ENCODE measurements at regions not wholly inside any gene's neighbourhood (a gene's known extent, or its start where the extent isn't known, plus 50 kb on each side); places are given as distances from the start of the nearest gene placed in this dataset.

GRCh38 chr16:63672493-63672892 lies 1449.4 kb downstream of the CDH11 start:
- no peak for TF ChIP-seq CTCF (conservative IDR thresholded peaks at IDR 0.05)
- TF ChIP-seq ZFX (IDR thresholded peaks at IDR 0.05) = no peak

All from C4-2B (cell line).